Skeletal muscle tissue (tissue), 3 donors: ENCODE measurements at regions not wholly inside any gene's neighbourhood (a gene's known extent, or its start where the extent isn't known, plus 50 kb on each side); places are given as distances from the start of the nearest gene placed in this dataset.

Source experiments
- H3K27ac ChIP-seq: one replicate; pipeline ENCODE4 v1.7.0; 2013; ENCODE audit warnings: mild to moderate bottlenecking, low read depth, low read length, inconsistent platforms
- H3K27me3 ChIP-seq, 3 donors: one replicate each; pipeline ENCODE4 v1.7.0; 2013; ENCODE audit warnings: low read length in 3 of 3; ENCODE audit not compliant: control insufficient read depth in 3 of 3, insufficient read depth in 3 of 3
- H3K36me3 ChIP-seq, 3 donors: one replicate each; pipeline ENCODE4 v1.7.0; 2013; ENCODE audit warnings: low read length in 3 of 3; ENCODE audit not compliant: control insufficient read depth in 3 of 3, insufficient read depth in 3 of 3
- H3K4me1 ChIP-seq, 3 donors: one replicate each; pipeline ENCODE4 v1.7.0; 2013; ENCODE audit warnings: low read length in 3 of 3, mild to moderate bottlenecking in 3 of 3; ENCODE audit not compliant: control insufficient read depth in 3 of 3, insufficient read depth in 3 of 3
- H3K4me3 ChIP-seq, 3 donors: one replicate each; pipeline ENCODE4 v1.7.0; 2013; ENCODE audit warnings: low read length in 3 of 3
- H3K9ac ChIP-seq, 3 donors: one replicate each; pipeline ENCODE4 v1.7.0; 2013; ENCODE audit warnings: low read length in 3 of 3, mild to moderate bottlenecking in 3 of 3, moderate library complexity in 2 of 3, low read depth in 1 of 3
- H3K9me3 ChIP-seq, 3 donors: one replicate each; pipeline ENCODE4 v1.7.0; 2013; ENCODE audit warnings: low read length in 3 of 3; ENCODE audit not compliant: control insufficient read depth in 3 of 3
- donor health status: Osteomylitis.

DNA sequence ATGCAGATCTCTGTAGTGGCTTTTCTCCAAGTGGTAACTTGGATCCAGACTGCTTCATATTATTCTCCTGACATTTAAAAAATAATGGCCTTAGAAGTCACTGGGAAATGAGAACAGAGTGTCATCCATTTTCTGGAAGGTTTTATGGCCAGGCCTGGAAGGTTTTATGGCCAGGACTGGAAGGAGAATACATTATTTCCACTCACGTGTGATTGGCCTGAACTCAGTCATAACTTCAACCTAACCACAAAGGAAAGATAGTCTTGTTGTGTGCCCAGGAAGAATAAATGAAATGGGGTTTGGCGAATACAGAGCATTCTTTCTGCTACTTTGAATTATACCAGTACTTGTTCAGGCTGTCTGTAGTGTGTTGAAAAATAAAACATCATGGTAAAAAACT lies 360.9 kb downstream of the GPAM start:
- Histone ChIP-seq H3K27ac (no peak overlapping the region), H3K27me3 (no peaks in the 10 kb centered on the region), H3K36me3 (no peaks in the 10 kb centered on the region), H3K9me3 (no peaks in the 10 kb centered on the region), H3K4me3 (no peak overlapping the region), H3K9ac (no peak overlapping the region), H3K4me1 (no peaks in the 10 kb centered on the region)

DNA sequence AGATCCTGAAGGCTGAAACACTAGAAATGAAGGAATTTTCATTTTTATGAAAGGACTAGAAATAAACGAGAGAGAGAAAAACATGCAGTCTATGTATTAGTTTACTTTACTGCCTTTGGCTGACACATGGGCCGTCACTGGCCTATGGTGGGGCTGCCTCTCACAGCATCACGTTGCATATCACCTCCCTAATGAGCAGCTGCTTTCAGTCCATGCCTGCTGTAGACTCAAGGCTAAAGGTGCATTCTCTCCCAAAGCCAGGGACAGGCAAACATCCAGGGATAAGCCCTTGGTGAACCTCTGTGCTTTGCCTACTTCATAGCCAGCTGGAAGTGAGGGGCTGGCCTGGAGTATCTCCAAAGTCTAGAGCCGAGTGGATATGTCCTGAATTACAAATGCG lies 359.4 kb downstream of the GPAM start:
- Histone ChIP-seq H3K27ac (no peak overlapping the region), H3K9ac (no peak overlapping the region), H3K4me3 (no peak overlapping the region), H3K36me3 (no peaks in the 10 kb centered on the region), H3K4me1 (no peaks in the 10 kb centered on the region), H3K27me3 (no peaks in the 10 kb centered on the region), H3K9me3 (no peaks in the 10 kb centered on the region)

DNA sequence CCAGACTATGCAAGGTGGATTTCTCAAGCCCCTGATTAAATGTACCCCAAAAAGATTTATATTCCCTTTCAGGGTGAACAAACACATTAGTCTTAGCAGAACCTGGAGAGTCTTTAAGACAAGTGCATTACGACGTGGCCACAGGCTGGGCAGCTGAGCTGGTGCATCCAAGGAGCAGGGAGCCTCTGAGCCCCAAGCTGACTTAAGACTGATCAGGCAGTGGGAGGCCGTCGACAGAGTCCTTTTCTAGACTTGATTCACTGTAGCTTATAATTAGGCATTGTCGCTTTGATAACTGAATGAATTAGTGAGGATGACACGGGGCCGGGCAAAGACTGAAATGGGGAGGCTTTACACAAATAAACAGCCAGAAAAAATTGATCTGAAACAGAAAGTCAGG lies 353.2 kb downstream of the GPAM start:
- Histone ChIP-seq H3K27ac (no peak overlapping the region), H3K36me3 (no peaks in the 10 kb centered on the region), H3K4me3 (no peak overlapping the region), H3K27me3 (no peaks in the 10 kb centered on the region), H3K9me3 (no peaks in the 10 kb centered on the region), H3K9ac (no peak overlapping the region), H3K4me1 (peaks cover 0 to 4% (median 0%) of the 10 kb centered on the region in 3 donors)

DNA sequence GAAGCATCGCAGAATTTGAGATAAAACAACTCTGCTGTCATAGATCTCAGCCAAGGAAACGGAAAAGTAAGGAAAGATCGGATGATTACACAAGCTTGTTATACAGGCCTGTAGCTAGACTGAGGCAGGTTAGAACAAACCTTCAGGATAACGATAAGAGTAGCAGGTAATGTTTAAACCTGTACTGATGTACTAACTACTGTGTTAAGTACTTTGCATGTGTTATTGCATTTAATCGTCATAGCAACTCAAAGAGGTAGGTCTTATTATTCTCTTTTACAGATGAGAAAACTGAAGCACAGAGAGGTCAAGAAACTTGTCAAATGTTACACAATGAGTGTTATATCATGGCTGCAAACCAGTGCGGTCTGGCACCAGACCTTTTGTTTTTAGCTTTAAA lies 352.5 kb downstream of the GPAM start:
- Histone ChIP-seq H3K4me3 (no peak overlapping the region), H3K4me1 (peaks cover 0 to 4% (median 0%) of the 10 kb centered on the region in 3 donors), H3K9me3 (no peaks in the 10 kb centered on the region), H3K27ac (no peak overlapping the region), H3K9ac (no peak overlapping the region), H3K27me3 (peaks cover 0 to 3% (median 0%) of the 10 kb centered on the region in 3 donors), H3K36me3 (no peaks in the 10 kb centered on the region)

DNA sequence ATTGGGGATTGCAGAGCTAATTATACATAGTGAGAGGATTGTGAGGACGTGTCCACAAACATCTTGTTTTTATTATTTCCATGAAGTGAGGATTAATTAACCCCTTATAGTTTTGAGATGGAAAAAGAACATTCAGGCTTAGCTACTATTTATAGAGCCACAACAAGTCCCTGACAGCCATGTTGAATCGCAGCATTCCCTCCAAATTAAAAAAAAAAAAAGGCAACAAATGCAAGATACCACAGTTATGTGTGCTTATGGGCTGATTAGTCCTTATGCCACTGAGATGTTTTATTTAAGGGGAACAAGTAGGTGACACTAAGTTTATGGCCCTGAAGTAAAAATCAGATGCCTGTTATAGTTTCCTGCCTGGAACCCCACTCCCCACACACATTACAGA lies 350.3 kb downstream of the GPAM start:
- H3K9me3 ChIP-seq, result no peaks in the 10 kb centered on the region
- no peaks in the 10 kb centered on the region for H3K36me3 ChIP-seq
- no peak overlapping the region for H3K27ac ChIP-seq
- H3K27me3 ChIP-seq, result peaks cover 0 to 3% (median 0%) of the 10 kb centered on the region in 3 donors
- H3K4me1 ChIP-seq, result peaks cover 0 to 8% (median 0%) of the 10 kb centered on the region in 3 donors
- no peak overlapping the region for H3K9ac ChIP-seq
- H3K4me3 ChIP-seq, result no peak overlapping the region

DNA sequence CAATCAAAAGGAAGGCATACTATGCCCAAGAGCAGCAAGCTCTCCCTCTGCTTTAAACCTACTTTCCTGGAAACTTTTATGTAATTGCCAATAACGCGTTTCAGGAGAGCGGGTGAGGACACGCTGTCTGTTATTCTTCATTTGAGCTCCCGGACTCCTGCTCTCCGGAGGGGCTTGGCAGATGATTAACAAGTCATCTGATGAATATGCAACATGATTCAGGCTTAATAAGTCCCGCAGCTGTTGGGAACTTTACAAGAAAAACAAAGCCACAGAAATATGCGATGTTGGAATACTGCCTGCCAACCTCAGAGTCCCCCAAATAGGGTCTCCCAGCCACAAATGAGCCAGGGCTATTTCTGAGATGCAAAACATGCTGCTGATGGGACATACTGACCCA lies 348.0 kb downstream of the GPAM start:
- Histone ChIP-seq H3K9ac (no peak overlapping the region), H3K36me3 (no peaks in the 10 kb centered on the region)

DNA sequence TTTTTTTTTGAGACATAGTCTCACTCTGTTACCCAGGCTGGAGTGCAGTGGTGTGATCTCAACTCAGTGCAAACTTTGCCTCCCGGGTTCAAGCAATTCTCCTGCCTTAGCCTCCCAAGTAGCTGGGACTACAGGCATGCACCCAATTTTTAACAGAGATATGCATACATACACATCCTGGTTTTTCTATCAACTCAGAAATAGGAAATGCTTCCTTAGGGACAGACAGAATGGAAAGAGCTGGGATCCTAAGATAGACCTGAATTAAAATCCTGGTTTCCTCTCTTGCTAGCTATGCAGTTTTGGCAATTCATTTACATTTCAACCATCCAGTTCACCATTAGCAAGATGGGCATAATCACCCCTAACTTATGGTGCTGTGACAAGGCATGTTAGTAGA lies 347.5 kb downstream of the GPAM start:
- no peaks in the 10 kb centered on the region for H3K9me3 ChIP-seq
- H3K4me1 ChIP-seq, result peaks cover 0 to 8% (median 0%) of the 10 kb centered on the region in 3 donors
- H3K4me3 ChIP-seq, result no peak overlapping the region
- no peak overlapping the region for H3K27ac ChIP-seq
- H3K36me3 ChIP-seq, result no peaks in the 10 kb centered on the region
- peaks cover 0 to 3% (median 0%) of the 10 kb centered on the region in 3 donors for H3K27me3 ChIP-seq
- no peak overlapping the region for H3K9ac ChIP-seq

More for the DNA sequence above, 348.0 kb downstream of the GPAM start:
- H3K4me3 ChIP-seq, result no peak overlapping the region
- H3K4me1 ChIP-seq, result peaks cover 0 to 8% (median 0%) of the 10 kb centered on the region in 3 donors
- peaks cover 0 to 3% (median 0%) of the 10 kb centered on the region in 3 donors for H3K27me3 ChIP-seq
- no peaks in the 10 kb centered on the region for H3K9me3 ChIP-seq
- no peak overlapping the region for H3K27ac ChIP-seq

DNA sequence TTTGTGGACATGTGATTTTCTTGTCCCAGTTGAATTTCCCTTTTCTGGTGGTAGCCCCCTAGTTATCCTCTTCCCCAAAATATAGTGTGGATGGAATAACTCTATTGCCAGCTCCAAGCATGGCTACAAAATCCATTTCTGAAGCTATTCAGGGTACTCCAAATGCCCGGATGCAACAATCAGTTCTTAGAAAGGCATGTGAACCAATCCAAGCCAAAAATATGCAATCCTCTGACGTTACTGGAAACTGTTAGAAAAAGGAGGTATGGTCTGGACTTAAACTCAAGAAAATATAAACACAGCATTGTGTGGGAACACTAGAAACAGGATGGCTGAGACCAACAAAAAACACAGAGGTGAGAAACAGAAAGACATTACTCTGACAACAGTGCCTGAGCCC lies 347.0 kb downstream of the GPAM start:
- Histone ChIP-seq H3K27me3 (peaks cover 0 to 3% (median 0%) of the 10 kb centered on the region in 3 donors), H3K27ac (no peak overlapping the region), H3K4me3 (no peak overlapping the region), H3K36me3 (no peaks in the 10 kb centered on the region), H3K9ac (no peak overlapping the region), H3K9me3 (no peaks in the 10 kb centered on the region), H3K4me1 (peaks cover 0 to 8% (median 0%) of the 10 kb centered on the region in 3 donors)

DNA sequence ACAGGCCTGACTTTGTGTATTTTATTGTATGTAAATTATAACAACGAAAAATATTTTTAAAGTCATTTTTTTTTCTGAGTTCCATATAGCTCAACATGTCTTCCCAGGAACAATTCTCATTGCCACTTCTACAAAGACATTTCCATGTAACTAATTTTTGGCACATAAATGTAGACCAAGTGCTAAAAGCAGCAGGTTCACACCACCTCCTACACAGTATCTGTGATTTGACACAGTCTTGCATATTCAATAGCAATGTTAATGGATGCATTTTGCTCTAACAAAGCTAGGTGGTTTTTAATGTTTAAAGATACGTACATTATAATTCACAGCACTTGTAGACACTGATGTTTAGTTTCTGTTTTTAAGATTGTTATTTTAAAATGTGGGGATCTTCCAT lies 346.5 kb downstream of the GPAM start:
- Histone ChIP-seq H3K9ac (no peak overlapping the region), H3K27ac (no peak overlapping the region), H3K27me3 (peaks cover 0 to 3% (median 0%) of the 10 kb centered on the region in 3 donors), H3K36me3 (no peaks in the 10 kb centered on the region), H3K4me3 (no peak overlapping the region), H3K9me3 (no peaks in the 10 kb centered on the region), H3K4me1 (peaks cover 0 to 8% (median 0%) of the 10 kb centered on the region in 3 donors)

DNA sequence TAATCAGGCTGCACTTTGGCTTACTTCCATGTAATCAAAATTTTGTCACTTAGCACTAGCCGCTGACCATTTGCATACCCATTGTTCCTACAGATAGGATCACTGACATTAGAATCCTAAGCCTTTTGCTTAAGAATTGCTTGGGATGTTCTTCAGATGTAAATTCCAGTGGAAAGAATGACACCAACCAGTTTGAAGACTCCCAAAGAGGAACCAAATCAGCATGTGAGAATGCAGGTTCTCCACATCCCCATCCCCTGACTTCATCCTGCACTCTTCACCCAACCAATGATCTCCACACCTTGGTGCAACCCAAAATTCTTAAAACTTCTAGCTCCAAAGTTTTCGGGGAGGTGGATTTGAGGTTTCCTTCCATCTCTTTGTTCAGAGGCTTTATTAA lies 345.6 kb downstream of the GPAM start:
- H3K9ac ChIP-seq, result no peak overlapping the region
- H3K4me3 ChIP-seq, result no peak overlapping the region
- H3K36me3 ChIP-seq, result no peaks in the 10 kb centered on the region
- no peaks in the 10 kb centered on the region for H3K9me3 ChIP-seq
- peaks cover 0 to 3% (median 0%) of the 10 kb centered on the region in 3 donors for H3K27me3 ChIP-seq
- H3K27ac ChIP-seq, result no peak overlapping the region
- peaks cover 0 to 8% (median 0%) of the 10 kb centered on the region in 3 donors for H3K4me1 ChIP-seq

DNA sequence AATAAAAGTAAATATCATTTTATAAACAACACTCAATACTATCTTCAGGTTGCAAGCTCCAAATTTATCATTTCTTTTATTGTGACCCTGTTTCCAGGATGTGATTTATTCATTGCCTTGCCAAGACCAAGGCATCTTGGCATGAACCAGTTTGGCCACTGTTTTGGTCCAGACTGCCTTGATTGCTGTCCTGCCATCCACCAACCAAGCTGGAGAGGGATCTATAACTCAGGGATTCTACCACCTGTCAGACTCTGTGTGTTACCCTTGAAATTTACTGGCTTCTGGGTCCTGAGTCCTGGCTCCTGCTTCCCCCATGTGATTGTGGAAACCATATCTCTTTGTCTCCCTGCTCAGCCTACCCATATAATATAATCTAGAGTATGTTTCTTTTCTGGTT lies 343.0 kb downstream of the GPAM start:
- H3K36me3 ChIP-seq, result no peaks in the 10 kb centered on the region
- no peak overlapping the region for H3K9ac ChIP-seq
- H3K9me3 ChIP-seq, result no peaks in the 10 kb centered on the region
- H3K4me1 ChIP-seq, result peaks cover 0 to 4% (median 0%) of the 10 kb centered on the region in 3 donors
- no peak overlapping the region for H3K4me3 ChIP-seq
- H3K27ac ChIP-seq, result no peak overlapping the region
- peaks cover 0 to 1% (median 0%) of the 10 kb centered on the region in 3 donors for H3K27me3 ChIP-seq
